CD4-positive, alpha-beta memory T cell (primary cell): ENCODE measurements at regions not wholly inside any gene's neighbourhood (a gene's known extent, or its start where the extent isn't known, plus 50 kb on each side); places are given as distances from the start of the nearest gene placed in this dataset.
"Not testable (repeated sequence)": the region's sequence is repeated elsewhere in the genome, so short reads cannot be mapped to it uniquely, and the experiment has no call there.

Experiments used
- CTCF ChIA-PET: fragments of 350-600 bp; sonication (Branson Sonifier 250); formaldehyde crosslinking; loops from one replicate; lab custom pipeline; 2021; ENCODE audit warnings: inconsistent platforms; ENCODE audit not compliant: partially characterized antibody; lab: Charles Lee
- POLR2A ChIA-PET: fragments of 350-600 bp; sonication (Branson Sonifier 250); formaldehyde crosslinking; loops from one replicate; lab custom pipeline; 2021; ENCODE audit not compliant: partially characterized antibody; lab: Charles Lee
- DNase-seq, 5 donors: peaks; one replicate each; pipeline versions ENCODE4 v3.0.0 to v3.0.0-alpha.2; 2020 to 2022; ENCODE audit warnings: mixed read lengths in 1 of 5
- H3K27ac ChIP-seq: one replicate; pipeline ENCODE4 v1.7.0; 2013; ENCODE audit warnings: low read depth, low read length
- H3K27me3 ChIP-seq: 2 replicates; pipeline ENCODE4 v1.7.0; 2013; ENCODE audit warnings: mild to moderate bottlenecking, low read length, moderate library complexity; ENCODE audit not compliant: insufficient read depth
- H3K36me3 ChIP-seq: 2 replicates; pipeline ENCODE4 v1.7.0; 2013; ENCODE audit warnings: mild to moderate bottlenecking, low read length, moderate library complexity; ENCODE audit not compliant: insufficient read depth
- H3K4me1 ChIP-seq: 2 replicates; pipeline ENCODE4 v1.7.0; 2013; ENCODE audit warnings: mild to moderate bottlenecking, low read length, moderate library complexity; ENCODE audit not compliant: insufficient read depth
- H3K4me3 ChIP-seq, 2 donors: one replicate each; pipeline ENCODE4 v1.7.0; 2013; ENCODE audit warnings: low read length in 2 of 2, mild to moderate bottlenecking in 1 of 2
- H3K9me3 ChIP-seq, 2 donors: one replicate each; pipeline ENCODE4 v1.7.0; 2013; ENCODE audit warnings: low read length in 2 of 2, control low read depth in 1 of 2; ENCODE audit not compliant: control insufficient read depth in 1 of 2
- H3K27ac Mint-ChIP-seq, 7 donors: one replicate each; pipeline ENCODE4 v1.8.0; 2020 to 2021; ENCODE audit warnings: mixed read lengths in 7 of 7, mild to moderate bottlenecking in 6 of 7, inconsistent platforms in 3 of 7, moderate library complexity in 3 of 7
- H3K27me3 Mint-ChIP-seq, 2 donors: one replicate each; pipeline ENCODE4 v1.8.0; 2020 to 2021; ENCODE audit warnings: mixed read lengths in 2 of 2
- H3K36me3 Mint-ChIP-seq, 2 donors: one replicate each; pipeline ENCODE4 v1.8.0; 2020 to 2021; ENCODE audit warnings: mixed read lengths in 2 of 2, inconsistent platforms in 1 of 2, mild to moderate bottlenecking in 1 of 2
- H3K4me1 Mint-ChIP-seq, 4 donors: one replicate each; pipeline ENCODE4 v1.8.0; 2020 to 2021; ENCODE audit warnings: mixed read lengths in 4 of 4, mild to moderate bottlenecking in 1 of 4
- H3K4me3 Mint-ChIP-seq, 8 donors: one replicate each; pipeline ENCODE4 v1.8.0; 2020 to 2021; ENCODE audit warnings: mixed read lengths in 8 of 8, mild to moderate bottlenecking in 7 of 8, moderate library complexity in 6 of 8, inconsistent platforms in 3 of 8
- H3K9me3 Mint-ChIP-seq, 8 donors: one replicate each; pipeline ENCODE4 v1.8.0; 2020 to 2021; ENCODE audit warnings: mixed read lengths in 8 of 8, mild to moderate bottlenecking in 5 of 8, inconsistent platforms in 3 of 8, moderate library complexity in 1 of 8
- intact Hi-C: fragments of 100-400 bp; cut with micrococcal nuclease; formaldehyde crosslinking; loops from one replicate; pipeline ENCODE4 v1.15.1; 2023

DNA sequence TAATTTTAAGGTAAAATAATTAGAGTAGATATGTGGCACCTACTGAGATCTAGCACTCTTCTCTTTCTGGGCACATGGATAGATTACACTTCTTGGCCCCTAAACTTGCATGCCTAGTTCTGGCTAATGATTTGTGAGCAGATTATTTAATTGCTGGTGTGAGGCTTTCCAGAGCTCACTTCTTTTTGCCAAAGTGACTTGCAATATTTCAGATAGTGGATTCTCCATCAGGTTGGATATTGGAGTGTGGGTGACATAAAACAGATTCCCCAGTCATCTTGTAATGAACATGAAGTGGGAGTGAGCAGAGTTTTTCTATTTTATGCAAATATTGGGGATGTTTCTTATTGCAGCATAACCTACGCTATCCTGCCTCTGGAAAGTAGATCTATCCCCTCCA, 247.9 kb downstream of the KLF5 start:
- no peaks in the 10 kb centered on the region for H3K4me1 ChIP-seq
- H3K9me3 Mint-ChIP-seq, result peaks cover 0 to 5% (median 3%) of the 10 kb centered on the region in 8 donors
- H3K4me1 Mint-ChIP-seq, result peaks cover 0 to 6% (median 3%) of the 10 kb centered on the region in 4 donors
- DNase-seq, result no peak
- no peaks in the 10 kb centered on the region for H3K36me3 Mint-ChIP-seq
- H3K27ac Mint-ChIP-seq, result no peak overlapping the region
- no peaks in the 10 kb centered on the region for H3K36me3 ChIP-seq
- ChIA-PET POLR2A (no interaction called here), CTCF (no interaction called here)
- peaks cover 1 to 2% of the 10 kb centered on the region in 2 donors for H3K27me3 Mint-ChIP-seq
- no peak overlapping the region for H3K27ac ChIP-seq
- H3K4me3 Mint-ChIP-seq, result no peak overlapping the region
- H3K4me3 ChIP-seq, result no peak overlapping the region
- no peaks in the 10 kb centered on the region for H3K9me3 ChIP-seq
- intact Hi-C loops, result no loop called here
- no peaks in the 10 kb centered on the region for H3K27me3 ChIP-seq

DNA sequence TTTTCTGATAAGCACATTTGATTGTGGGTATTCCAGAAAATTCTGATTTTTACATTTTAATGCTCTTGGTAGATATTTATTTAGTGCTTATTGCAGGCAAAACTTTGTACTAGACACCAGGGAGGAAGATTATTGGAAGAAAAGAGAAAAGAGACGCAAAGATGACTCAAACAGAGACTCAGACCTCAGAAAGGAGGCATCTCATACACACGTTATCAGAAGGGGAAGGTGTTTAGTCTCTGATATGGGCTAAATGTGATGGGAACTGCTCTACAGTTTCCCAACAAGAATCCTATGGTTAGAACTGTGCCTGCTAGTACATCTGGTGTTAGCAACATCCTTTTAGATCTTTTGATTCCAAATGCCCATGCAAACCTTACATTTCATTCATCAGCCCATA, 245.6 kb downstream of the KLF5 start:
- no peaks in the 10 kb centered on the region for H3K27me3 ChIP-seq
- Mint-ChIP-seq H3K4me1 (peaks cover 0 to 6% (median 3%) of the 10 kb centered on the region in 4 donors), H3K27me3 (peaks cover 0 to 1% of the 10 kb centered on the region in 2 donors), H3K27ac (no peak overlapping the region), H3K4me3 (no peak overlapping the region), H3K36me3 (no peaks in the 10 kb centered on the region), H3K9me3 (peaks cover 0 to 5% (median 0%) of the 10 kb centered on the region in 8 donors)
- H3K4me3 ChIP-seq, result no peak overlapping the region
- H3K9me3 ChIP-seq, result no peaks in the 10 kb centered on the region
- no peaks in the 10 kb centered on the region for H3K36me3 ChIP-seq
- ChIA-PET CTCF (no interaction called here), POLR2A (no interaction called here)
- no peaks in the 10 kb centered on the region for H3K4me1 ChIP-seq
- no peak for DNase-seq
- intact Hi-C loops, result no loop called here
- H3K27ac ChIP-seq, result no peak overlapping the region

DNA sequence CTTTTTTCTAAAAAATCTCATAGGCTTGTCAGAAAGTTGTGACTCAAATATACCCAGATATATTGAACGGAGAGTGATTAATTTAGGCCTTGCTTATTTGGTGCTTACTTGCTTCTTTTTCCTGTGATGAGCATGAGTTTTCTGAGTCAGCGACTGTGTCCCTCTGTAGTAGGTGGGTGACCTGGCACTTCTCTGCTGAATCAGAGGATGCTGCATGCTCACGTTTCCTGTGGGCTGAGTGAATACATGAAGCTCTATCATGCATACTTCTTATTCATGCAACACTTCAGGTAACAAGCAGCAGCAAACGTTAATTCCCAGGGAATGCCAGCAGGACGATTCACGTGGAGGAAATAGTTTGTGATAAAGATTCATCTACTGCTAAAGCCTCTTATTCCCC, 245.0 kb downstream of the KLF5 start:
- H3K27ac Mint-ChIP-seq, result no peak overlapping the region
- no peak overlapping the region for H3K4me3 ChIP-seq
- intact Hi-C loops, result no loop called here
- H3K27me3 Mint-ChIP-seq, result peaks cover 0 to 1% of the 10 kb centered on the region in 2 donors
- DNase-seq, result no peak
- H3K27ac ChIP-seq, result no peak overlapping the region
- no peaks in the 10 kb centered on the region for H3K36me3 Mint-ChIP-seq
- no peaks in the 10 kb centered on the region for H3K36me3 ChIP-seq
- H3K4me1 Mint-ChIP-seq, result peaks cover 0 to 6% (median 3%) of the 10 kb centered on the region in 4 donors
- peaks cover 0 to 5% (median 0%) of the 10 kb centered on the region in 8 donors for H3K9me3 Mint-ChIP-seq
- ChIA-PET POLR2A (no interaction called here), CTCF (no interaction called here)
- peak overlapping the region in 1 of 8 donors; percentile 8 for H3K4me3 Mint-ChIP-seq
- H3K4me1 ChIP-seq, result no peaks in the 10 kb centered on the region
- H3K27me3 ChIP-seq, result no peaks in the 10 kb centered on the region
- H3K9me3 ChIP-seq, result no peaks in the 10 kb centered on the region

DNA sequence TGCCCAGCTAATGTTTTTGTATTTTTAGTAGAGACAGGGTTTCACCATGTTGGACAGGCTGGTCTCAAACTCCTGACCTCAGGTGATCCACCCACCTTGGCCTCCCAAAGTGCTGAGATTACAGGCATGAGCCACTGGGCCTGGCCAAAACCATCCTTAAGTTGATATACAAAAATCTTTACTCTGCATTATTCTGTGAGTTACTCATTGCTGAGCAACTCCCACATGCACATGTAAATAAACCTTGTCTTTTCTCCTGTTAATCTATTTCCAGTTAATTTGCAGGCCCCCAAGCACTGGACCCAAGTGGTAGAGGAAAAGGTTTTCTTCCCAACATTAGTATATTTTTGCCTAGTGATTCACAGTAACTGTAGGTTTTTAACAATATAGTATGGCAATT, 242.8 kb downstream of the KLF5 start:
- CTCF ChIA-PET, H3K27me3 ChIP-seq: not testable (repeated sequence)

DNA sequence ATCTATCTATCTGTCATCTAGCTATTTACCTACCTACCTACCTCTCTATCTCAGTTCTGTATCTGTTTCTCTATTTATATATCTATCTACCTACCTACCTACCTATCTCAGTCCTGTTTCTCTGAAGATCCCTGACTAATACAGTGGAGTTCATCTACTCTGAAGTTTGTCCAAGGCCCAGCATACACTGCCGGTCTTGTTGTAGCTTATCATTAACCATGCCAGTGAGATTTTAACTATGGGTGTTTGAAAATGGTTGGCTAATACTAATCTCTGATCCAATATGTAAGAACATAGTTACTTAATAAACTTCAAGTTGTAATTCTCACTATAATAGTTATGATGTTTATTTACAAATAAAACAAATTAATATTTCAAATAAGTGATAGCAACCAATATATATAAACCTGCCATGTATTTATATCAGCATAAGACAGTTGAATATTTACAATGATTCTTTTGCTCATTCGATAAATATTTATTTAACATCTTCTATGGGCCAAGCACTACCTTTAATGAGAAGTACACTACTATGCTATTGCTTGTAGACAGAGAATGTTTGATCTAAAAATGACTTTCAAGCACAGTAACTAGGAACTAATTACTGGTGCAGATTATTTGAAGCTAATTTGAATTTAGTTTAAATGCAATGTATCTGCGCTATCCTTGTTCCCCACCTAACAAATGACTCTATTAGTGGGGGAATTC, 242.1 kb downstream of the KLF5 start:
- CTCF ChIA-PET, result no interaction called here
- intact Hi-C loops, result no loop called here
- H3K36me3 Mint-ChIP-seq, result no peaks in the 10 kb centered on the region

More for the DNA sequence above, 242.8 kb downstream of the KLF5 start:
- H3K9me3 ChIP-seq, H3K27ac Mint-ChIP-seq, H3K4me1 ChIP-seq, H3K4me3 ChIP-seq, POLR2A ChIA-PET, H3K36me3 Mint-ChIP-seq, H3K4me3 Mint-ChIP-seq, H3K27ac ChIP-seq, intact Hi-C loops, H3K27me3 Mint-ChIP-seq, H3K9me3 Mint-ChIP-seq, DNase-seq, H3K4me1 Mint-ChIP-seq, H3K36me3 ChIP-seq: not testable (repeated sequence)

DNA sequence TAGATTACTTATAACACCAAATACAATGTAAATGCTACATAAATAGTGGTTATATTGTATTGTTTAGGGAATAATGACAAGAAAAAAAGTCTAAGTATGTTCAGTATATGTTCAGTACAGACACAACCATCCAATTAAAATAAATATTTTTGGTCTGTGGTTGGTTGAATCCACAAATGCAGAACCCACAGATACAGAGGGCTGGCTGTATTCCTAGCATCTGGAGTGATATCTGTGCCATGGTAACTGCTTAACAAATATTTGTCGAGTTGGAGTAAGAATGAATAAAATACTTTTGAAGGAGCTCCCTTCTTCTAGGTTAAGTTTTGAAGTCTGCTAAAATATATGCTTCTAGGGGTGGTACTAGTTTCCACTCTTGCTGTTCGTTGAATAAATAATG, 241.0 kb downstream of the KLF5 start:
- intact Hi-C loops, result no loop called here
- ChIA-PET POLR2A (no interaction called here), CTCF (no interaction called here)
- H3K27ac ChIP-seq, result no peak overlapping the region
- Mint-ChIP-seq H3K4me3 (no peak overlapping the region), H3K36me3 (no peaks in the 10 kb centered on the region), H3K27me3 (peaks cover 0 to 1% of the 10 kb centered on the region in 2 donors), H3K27ac (peak overlapping the region in 1 of 7 donors; percentile 4), H3K9me3 (no peaks in the 10 kb centered on the region), H3K4me1 (peaks cover 0 to 6% (median 3%) of the 10 kb centered on the region in 4 donors)
- H3K9me3 ChIP-seq, result no peaks in the 10 kb centered on the region
- DNase-seq, result no peak
- H3K4me1 ChIP-seq, result no peaks in the 10 kb centered on the region
- no peaks in the 10 kb centered on the region for H3K27me3 ChIP-seq
- H3K4me3 ChIP-seq, result no peak overlapping the region
- no peaks in the 10 kb centered on the region for H3K36me3 ChIP-seq

More for the DNA sequence above, 242.1 kb downstream of the KLF5 start:
- Histone ChIP-seq H3K4me1 (no peaks in the 10 kb centered on the region), H3K9me3 (no peaks in the 10 kb centered on the region), H3K27ac (no peak overlapping the region), H3K27me3 (no peaks in the 10 kb centered on the region), H3K4me3 (no peak overlapping the region), H3K36me3 (no peaks in the 10 kb centered on the region)
- DNase-seq, result no peak
- POLR2A ChIA-PET, result no interaction called here
- H3K9me3 Mint-ChIP-seq, result no peaks in the 10 kb centered on the region
- H3K27me3 Mint-ChIP-seq, result peaks cover 0 to 1% of the 10 kb centered on the region in 2 donors
- H3K27ac Mint-ChIP-seq, result peak overlapping the region in 1 of 7 donors; percentile 80
- H3K4me1 Mint-ChIP-seq, result peaks cover 0 to 6% (median 3%) of the 10 kb centered on the region in 4 donors
- no peak overlapping the region for H3K4me3 Mint-ChIP-seq

DNA sequence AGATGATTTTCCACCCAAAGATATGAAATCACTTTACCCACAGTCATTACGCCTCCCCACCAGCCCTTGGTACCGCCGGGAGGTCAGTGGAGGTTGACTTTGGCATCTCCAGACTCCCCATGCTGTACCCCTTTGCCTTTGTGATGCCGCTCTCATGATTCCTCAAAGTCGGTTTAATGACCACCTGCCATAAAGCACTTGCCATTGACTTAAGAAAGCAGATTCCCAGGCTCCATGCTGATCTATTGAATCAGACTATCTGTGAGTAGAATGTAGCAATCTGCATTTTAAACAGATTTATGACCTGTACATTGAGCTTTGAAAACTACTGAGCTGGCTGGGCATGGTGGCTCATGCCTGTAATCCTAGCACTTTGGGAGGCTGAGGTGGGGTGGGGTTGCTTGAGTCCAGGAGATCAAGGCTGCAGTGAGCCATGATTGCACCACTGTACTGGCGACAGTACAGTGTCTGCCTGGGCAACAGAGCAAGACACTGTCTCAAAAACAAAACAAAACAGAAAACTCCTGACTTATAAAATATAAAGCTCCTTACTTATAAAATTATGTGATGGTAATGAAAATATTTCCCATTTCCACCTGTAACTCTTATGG, 235.2 kb downstream of the KLF5 start:
- intact Hi-C loops, result no loop called here
- Histone ChIP-seq H3K36me3 (no peaks in the 10 kb centered on the region), H3K9me3 (no peaks in the 10 kb centered on the region), H3K27me3 (no peaks in the 10 kb centered on the region), H3K27ac (no peak overlapping the region), H3K4me3 (no peak overlapping the region), H3K4me1 (no peaks in the 10 kb centered on the region)
- POLR2A ChIA-PET, result no interaction called here
- Mint-ChIP-seq H3K36me3 (no peaks in the 10 kb centered on the region), H3K4me1 (no peaks in the 10 kb centered on the region), H3K4me3 (no peak overlapping the region), H3K9me3 (peaks cover 0 to 2% (median 0%) of the 10 kb centered on the region in 8 donors), H3K27me3 (peaks cover 0 to 4% of the 10 kb centered on the region in 2 donors), H3K27ac (peak overlapping the region in 1 of 7 donors; percentile 58)
- CTCF ChIA-PET, result no interaction called here
- no peak for DNase-seq
